Neutrophil (primary cell): ENCODE measurements at regions not wholly inside any gene's neighbourhood (a gene's known extent, or its start where the extent isn't known, plus 50 kb on each side); places are given as distances from the start of the nearest gene placed in this dataset.

ENCODE experiments used
- H3K27ac ChIP-seq: fragments of 200-600 bp; sonication (generic); 2 replicates; pipeline ENCODE4 v1.5.1; 2016; ENCODE audit warnings: mild to moderate bottlenecking, moderate library complexity
- H3K27me3 ChIP-seq: fragments of 200-600 bp; sonication (generic); 2 replicates; pipeline ENCODE4 v1.6.0; 2016; ENCODE audit warnings: mild to moderate bottlenecking
- H3K36me3 ChIP-seq: fragments of 200-600 bp; sonication (generic); 2 replicates; pipeline ENCODE4 v1.5.1; 2017
- H3K4me1 ChIP-seq, 2 experiments: fragments of 200-600 bp in 1 of 2; sonication (generic) in 1 of 2; 1 replicate in 1 of 2; 2 replicates in 1 of 2; pipeline versions ENCODE4 v1.5.1 to v1.6.1; 2013 to 2016; ENCODE audit warnings: low read depth in 1 of 2, low read length in 1 of 2, mild to moderate bottlenecking in 1 of 2, moderate library complexity in 1 of 2; ENCODE audit not compliant: control insufficient read depth in 1 of 2, insufficient read depth in 1 of 2
- H3K4me3 ChIP-seq, 2 experiments: fragments of 200-600 bp in 1 of 2; sonication (generic) in 1 of 2; 1 replicate in 1 of 2; 2 replicates in 1 of 2; pipeline ENCODE4 v1.5.1; 2013 to 2016; ENCODE audit warnings: low read depth in 1 of 2, low read length in 1 of 2, mild to moderate bottlenecking in 1 of 2, moderate library complexity in 1 of 2
- H3K9me3 ChIP-seq: fragments of 200-600 bp; sonication (generic); 2 replicates; pipeline ENCODE4 v1.5.1; 2016
- CTCF ChIP-seq: fragments of 200-600 bp; sonication (generic); IDR thresholded peaks from 2 replicates; pipeline ENCODE4 v1.5.1; 2016; ENCODE audit warnings: antibody characterized with exemption

- H3K9me3 ChIP-seq: no peaks in the 10 kb centered on the region
- no peaks in the 10 kb centered on the region for H3K36me3 ChIP-seq
- H3K27ac ChIP-seq: no peak overlapping the region
- H3K27me3 ChIP-seq: no peaks in the 10 kb centered on the region
- H3K4me3 ChIP-seq: no peak overlapping the region
- no peaks in the 10 kb centered on the region for H3K4me1 ChIP-seq
- TF ChIP-seq CTCF: no peak
Measured at GRCh38 chr2:2579814-2580213, 248.7 kb upstream of the MYT1L start.

- H3K4me3 ChIP-seq: no peak overlapping the region
- peaks cover 6% of the 10 kb centered on the region for H3K9me3 ChIP-seq
- no peaks in the 10 kb centered on the region for H3K4me1 ChIP-seq
- no peak overlapping the region for H3K27ac ChIP-seq
- no peaks in the 10 kb centered on the region for H3K27me3 ChIP-seq
- no peak for TF ChIP-seq CTCF
- H3K36me3 ChIP-seq: no peaks in the 10 kb centered on the region
Measured at GRCh38 chr2:2577407-2577831, 246.3 kb upstream of the MYT1L start.

GRCh38 chr2:2575870-2576386 lies 244.9 kb upstream of the MYT1L start:
- Histone ChIP-seq H3K36me3 (no peaks in the 10 kb centered on the region), H3K4me3 (no peak overlapping the region), H3K9me3 (peaks cover 6% of the 10 kb centered on the region), H3K27ac (no peak overlapping the region), H3K27me3 (no peaks in the 10 kb centered on the region), H3K4me1 (no peaks in the 10 kb centered on the region)
- no peak for TF ChIP-seq CTCF

GRCh38 chr2:2575181-2575577 lies 244.1 kb upstream of the MYT1L start:
- H3K9me3 ChIP-seq: peaks cover 6% of the 10 kb centered on the region
- no peaks in the 10 kb centered on the region for H3K4me1 ChIP-seq
- H3K27me3 ChIP-seq: no peaks in the 10 kb centered on the region
- H3K27ac ChIP-seq: no peak overlapping the region
- H3K36me3 ChIP-seq: no peaks in the 10 kb centered on the region
- TF ChIP-seq CTCF: no peak
- no peak overlapping the region for H3K4me3 ChIP-seq

- Histone ChIP-seq H3K4me1 (no peaks in the 10 kb centered on the region), H3K36me3 (no peaks in the 10 kb centered on the region), H3K4me3 (no peak overlapping the region), H3K9me3 (peaks cover 6% of the 10 kb centered on the region), H3K27me3 (no peaks in the 10 kb centered on the region), H3K27ac (no peak overlapping the region)
- no peak for TF ChIP-seq CTCF
Measured at GRCh38 chr2:2574401-2575180, 243.5 kb upstream of the MYT1L start.
